IMR-90 (cell line): ENCODE measurements at regions not wholly inside any gene's neighbourhood (a gene's known extent, or its start where the extent isn't known, plus 50 kb on each side); places are given as distances from the start of the nearest gene placed in this dataset.

Experiments used
- ATAC-seq: fragments of 200-7000 bp; cut with Tn5 transposase; 2 replicates; pipeline ENCODE4 v1.9.1; 2020; ENCODE audit warnings: low read depth, mild to moderate bottlenecking, moderate library complexity
- BruUV-seq: library from RNA; stranded (reverse); fragments of 400-500 nt; replicated peaks from 2 replicates; lab custom pipeline; 2021; lab: Mats Ljungman, UMichigan
- CTCF ChIA-PET: fragments of 300-600 bp; formaldehyde crosslinking; extraction: SDS; loops from one replicate; lab custom pipeline; 2021; ENCODE audit warnings: antibody characterized with exemption; lab: Yijun Ruan, JAX
- POLR2A ChIA-PET: fragments of 300-600 bp; sonication (Branson Sonifier 250); formaldehyde crosslinking; loops from one replicate; lab custom pipeline; 2022; ENCODE audit warnings: antibody characterized with exemption; ENCODE audit not compliant: unreplicated experiment; lab: Charles Lee
- DNase-seq: peaks from one replicate; pipeline ENCODE4 v3.0.0; 2013
- H2AFZ ChIP-seq: replicated peaks from 2 replicates; pipeline ENCODE3; 2013; ENCODE audit warnings: low read length, mild to moderate bottlenecking; ENCODE audit not compliant: poor library complexity
- H2AK5ac ChIP-seq: 2 replicates; pipeline ENCODE4 v1.6.1; 2013; ENCODE audit warnings: low read depth, low read length, inconsistent platforms
- H2AK9ac ChIP-seq: replicated peaks from 2 replicates; pipeline ENCODE3; 2013; ENCODE audit warnings: mild to moderate bottlenecking, low read depth, low read length, moderate library complexity; ENCODE audit not compliant: poor library complexity
- H2BK120ac ChIP-seq: 2 replicates; pipeline ENCODE4 v1.6.1; 2013; ENCODE audit warnings: low read depth, low read length, inconsistent platforms
- H2BK15ac ChIP-seq: 3 replicates; pipeline ENCODE4 v1.6.1; 2013; ENCODE audit warnings: low read depth, low read length, inconsistent platforms
- H2BK20ac ChIP-seq: 2 replicates; pipeline ENCODE4 v1.6.1; 2013; ENCODE audit warnings: low read depth, mild to moderate bottlenecking, inconsistent platforms, low read length, moderate library complexity
- H2BK5ac ChIP-seq: 2 replicates; pipeline ENCODE4 v1.6.1; 2013; ENCODE audit warnings: mild to moderate bottlenecking, low read depth, low read length, inconsistent platforms; ENCODE audit not compliant: poor library complexity, severe bottlenecking
- H3K14ac ChIP-seq: replicated peaks from 2 replicates; pipeline ENCODE4 v1.6.1; 2013; ENCODE audit warnings: low read depth, low read length, inconsistent platforms
- H3K18ac ChIP-seq: 2 replicates; pipeline ENCODE4 v1.6.1; 2013; ENCODE audit warnings: low read depth, low read length, control low read depth
- H3K23ac ChIP-seq: 2 replicates; pipeline ENCODE4 v1.6.1; 2013; ENCODE audit warnings: low read depth, low read length, inconsistent platforms
- H3K27ac ChIP-seq: 2 replicates; pipeline ENCODE4 v1.5.1; 2013; ENCODE audit warnings: mild to moderate bottlenecking, control low read depth, low read length; ENCODE audit not compliant: insufficient read depth
- H3K27me3 ChIP-seq: 2 replicates; pipeline ENCODE4 v1.6.1; 2013; ENCODE audit warnings: low read length; ENCODE audit not compliant: control insufficient read depth, insufficient read depth
- H3K36me3 ChIP-seq: 2 replicates; pipeline ENCODE4 v1.6.1; 2013; ENCODE audit warnings: low read length, mixed read lengths; ENCODE audit not compliant: control insufficient read depth, insufficient read depth
- H3K4ac ChIP-seq: 2 replicates; pipeline ENCODE4 v1.6.1; 2013; ENCODE audit warnings: low read depth, low read length, inconsistent platforms
- H3K4me1 ChIP-seq: 2 replicates; pipeline ENCODE4 v1.6.1; 2013; ENCODE audit warnings: low read length, mixed read lengths; ENCODE audit not compliant: control insufficient read depth, insufficient read depth
- H3K4me2 ChIP-seq: 2 replicates; pipeline ENCODE4 v1.6.1; 2013; ENCODE audit warnings: low read depth, mild to moderate bottlenecking, control low read depth, low read length, moderate library complexity
- H3K4me3 ChIP-seq: 2 replicates; pipeline ENCODE4 v1.5.1; 2013; ENCODE audit warnings: low read depth, mild to moderate bottlenecking, control low read depth, low read length, moderate library complexity; ENCODE audit not compliant: insufficient read depth
- H3K56ac ChIP-seq: 2 replicates; pipeline ENCODE4 v1.6.1; 2013; ENCODE audit warnings: low read length, inconsistent platforms; ENCODE audit not compliant: insufficient read depth; ENCODE audit errors: extremely low read depth
- H3K79me1 ChIP-seq, 2 experiments: 2 replicates each; pipeline ENCODE4 v1.6.1; 2013; ENCODE audit warnings: low read length in 2 of 2, inconsistent platforms in 1 of 2, low read depth in 1 of 2
- H3K9ac ChIP-seq: 2 replicates; pipeline ENCODE4 v1.6.1; 2013; ENCODE audit warnings: low read depth, low read length, control low read depth
- H3K9me1 ChIP-seq: 2 replicates; pipeline ENCODE4 v1.6.1; 2013; ENCODE audit warnings: low read length, inconsistent platforms; ENCODE audit not compliant: insufficient read depth
- H3K9me3 ChIP-seq: 2 replicates; pipeline ENCODE4 v1.6.1; 2013; ENCODE audit warnings: low read length; ENCODE audit not compliant: control insufficient read depth, insufficient read depth
- H4K20me1 ChIP-seq: 2 replicates; pipeline ENCODE4 v1.6.1; 2013; ENCODE audit warnings: low read length, inconsistent platforms; ENCODE audit not compliant: insufficient read depth
- H4K5ac ChIP-seq: 2 replicates; pipeline ENCODE4 v1.6.1; 2013; ENCODE audit warnings: mild to moderate bottlenecking, low read depth, low read length, control low read depth
- H4K8ac ChIP-seq, 2 experiments: 2 replicates each; pipeline ENCODE4 v1.6.1; 2013; ENCODE audit warnings: low read depth in 2 of 2, low read length in 2 of 2, control low read depth in 1 of 2, inconsistent platforms in 1 of 2
- H4K91ac ChIP-seq: 2 replicates; pipeline ENCODE4 v1.6.1; 2013; ENCODE audit warnings: low read depth, low read length, inconsistent platforms; ENCODE audit not compliant: insufficient read depth
- BHLHE40 ChIP-seq: fragments of 150-350 bp; IDR thresholded peaks from 2 replicates; pipeline ENCODE4 v1.6.1; 2016; ENCODE audit warnings: mild to moderate bottlenecking, low read depth, low read length
- CHD1 ChIP-seq: IDR thresholded peaks from 2 replicates; pipeline ENCODE4 v1.6.1; 2012; ENCODE audit warnings: low read depth, low read length, improper control_type of control experiment
- MAFK ChIP-seq: IDR thresholded peaks from 2 replicates; pipeline ENCODE4 v1.6.1; 2012; ENCODE audit warnings: low read depth, low read length, improper control_type of control experiment
- MAZ ChIP-seq: IDR thresholded peaks from 2 replicates; pipeline ENCODE4 v1.6.1; 2012; ENCODE audit warnings: low read depth, mild to moderate bottlenecking, low read length, improper control_type of control experiment, moderate library complexity, borderline replicate concordance
- MXI1 ChIP-seq: IDR thresholded peaks from 2 replicates; pipeline ENCODE4 v1.6.1; 2012; ENCODE audit warnings: low read depth, mild to moderate bottlenecking, low read length, moderate library complexity, borderline replicate concordance
- NFE2L2 ChIP-seq: fragments of 150-350 bp; IDR thresholded peaks from 2 replicates; pipeline ENCODE4 v1.6.1; 2016; ENCODE audit warnings: low read depth, mild to moderate bottlenecking, low read length
- RAD21 ChIP-seq: IDR thresholded peaks from 2 replicates; pipeline ENCODE4 v1.6.1; 2012; ENCODE audit warnings: low read length, improper control_type of control experiment
- WGBS, 2 experiments: methylation state at CpG; one replicate each; pipeline versions ENCODE4 v1.1.5 to v1.1.7; 2013; ENCODE audit warnings: missing lambda C conversion rate in 2 of 2; ENCODE audit not compliant: insufficient read length in 1 of 2; ENCODE audit errors: extremely low coverage in 2 of 2; 5-methylcytosine and 5-hydroxymethylcytosine counted together
- dilution Hi-C: fragments of 300-500 bp; cut with HindIII; formaldehyde crosslinking; loops from one replicate; pipeline ENCODE4 v1.14.3; 2018; ENCODE audit warnings: low sequenced_read_pairs; ENCODE audit not compliant: unreplicated experiment
- in situ Hi-C: fragments of 300-500 bp; cut with MboI; formaldehyde crosslinking; loops from 3 replicates; pipeline ENCODE4 v1.14.3; 2019; ENCODE audit warnings: low sequenced_read_pairs, inconsistent platforms, mixed read lengths
- intact Hi-C: fragments of 100-400 bp; cut with micrococcal nuclease; formaldehyde crosslinking; loops from 2 replicates; pipeline ENCODE4 v1.10.0; 2022
- TF ChIP-seq, protein P1 (sequence below): conservative IDR thresholded peaks from 2 replicates; pipeline ENCODE4 v1.5.1; 2012; ENCODE audit warnings: mild to moderate bottlenecking, low read depth, low read length, improper control_type of control experiment
- TF ChIP-seq, protein P2 (sequence below): fragments of 150-350 bp; IDR thresholded peaks from 2 replicates; pipeline ENCODE4 v1.6.1; 2017; ENCODE audit warnings: mild to moderate bottlenecking, antibody characterized with exemption, low read length, low read depth

DNA sequence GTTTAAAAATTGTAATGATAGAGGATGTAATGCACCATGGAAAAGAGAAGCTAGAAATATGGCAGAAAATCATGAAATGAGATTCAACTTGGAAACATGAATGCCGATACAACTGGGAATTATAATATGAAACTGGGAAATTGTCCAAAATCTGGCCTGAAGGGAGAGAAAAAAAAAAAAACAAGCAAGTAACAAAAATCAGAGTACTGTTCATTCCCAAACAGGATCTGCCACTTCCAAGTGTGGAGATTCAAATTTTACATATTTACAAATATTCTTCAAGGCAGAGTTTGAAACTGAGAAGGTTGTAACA lies 56.6 kb upstream of the MOCS2 start:
- Histone ChIP-seq H4K5ac (no peak overlapping the region), H3K27ac (no peak overlapping the region), H3K14ac (no peak overlapping the region), H2BK120ac (no peak overlapping the region), H3K23ac (no peak overlapping the region), H3K79me1 (no peaks in the 10 kb centered on the region), H3K9me3 (no peaks in the 10 kb centered on the region), H3K9ac (no peak overlapping the region), H3K4ac (no peak overlapping the region), H2AFZ (no peak overlapping the region), H3K36me3 (no peaks in the 10 kb centered on the region), H4K8ac (no peak overlapping the region), H2BK5ac (no peak overlapping the region), H4K91ac (no peak overlapping the region), H3K56ac (no peak overlapping the region), H3K4me1 (peaks cover 4% of the 10 kb centered on the region), H2AK9ac (no peak overlapping the region), H2AK5ac (no peak overlapping the region), H4K20me1 (no peaks in the 10 kb centered on the region), H3K27me3 (no peaks in the 10 kb centered on the region), H2BK15ac (no peak overlapping the region), H3K9me1 (no peaks in the 10 kb centered on the region), H2BK20ac (no peak overlapping the region), H3K4me2 (no peak overlapping the region), H3K18ac (no peak overlapping the region), H3K4me3 (no peak overlapping the region)
- dilution Hi-C loops: no loop called here
- in situ Hi-C loops: loop anchor here (5.0 to 10.0 kb wide), 2 partner anchors 309 to 1066 kb away; no protein-coding TSS in a partner anchor
- WGBS, 2 experiments: no CpG with 5 or more reads among the region's 1 CpG
- ChIA-PET CTCF (interaction anchor here (0.6 to 0.9 kb wide), 2 partner anchors 751 to 1063 kb away, joined by 3 read pairs; no protein-coding TSS in a partner anchor), POLR2A (no interaction called here)
- no peak for DNase-seq
- TF ChIP-seq, protein P1, sequence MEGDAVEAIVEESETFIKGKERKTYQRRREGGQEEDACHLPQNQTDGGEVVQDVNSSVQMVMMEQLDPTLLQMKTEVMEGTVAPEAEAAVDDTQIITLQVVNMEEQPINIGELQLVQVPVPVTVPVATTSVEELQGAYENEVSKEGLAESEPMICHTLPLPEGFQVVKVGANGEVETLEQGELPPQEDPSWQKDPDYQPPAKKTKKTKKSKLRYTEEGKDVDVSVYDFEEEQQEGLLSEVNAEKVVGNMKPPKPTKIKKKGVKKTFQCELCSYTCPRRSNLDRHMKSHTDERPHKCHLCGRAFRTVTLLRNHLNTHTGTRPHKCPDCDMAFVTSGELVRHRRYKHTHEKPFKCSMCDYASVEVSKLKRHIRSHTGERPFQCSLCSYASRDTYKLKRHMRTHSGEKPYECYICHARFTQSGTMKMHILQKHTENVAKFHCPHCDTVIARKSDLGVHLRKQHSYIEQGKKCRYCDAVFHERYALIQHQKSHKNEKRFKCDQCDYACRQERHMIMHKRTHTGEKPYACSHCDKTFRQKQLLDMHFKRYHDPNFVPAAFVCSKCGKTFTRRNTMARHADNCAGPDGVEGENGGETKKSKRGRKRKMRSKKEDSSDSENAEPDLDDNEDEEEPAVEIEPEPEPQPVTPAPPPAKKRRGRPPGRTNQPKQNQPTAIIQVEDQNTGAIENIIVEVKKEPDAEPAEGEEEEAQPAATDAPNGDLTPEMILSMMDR: no peak
- TF ChIP-seq BHLHE40 (no peak), MXI1 (no peak), CHD1 (no peak), NFE2L2 (no peak), RAD21 (no peak), MAFK (no peak), MAZ (no peak)
- TF ChIP-seq, protein P2, sequence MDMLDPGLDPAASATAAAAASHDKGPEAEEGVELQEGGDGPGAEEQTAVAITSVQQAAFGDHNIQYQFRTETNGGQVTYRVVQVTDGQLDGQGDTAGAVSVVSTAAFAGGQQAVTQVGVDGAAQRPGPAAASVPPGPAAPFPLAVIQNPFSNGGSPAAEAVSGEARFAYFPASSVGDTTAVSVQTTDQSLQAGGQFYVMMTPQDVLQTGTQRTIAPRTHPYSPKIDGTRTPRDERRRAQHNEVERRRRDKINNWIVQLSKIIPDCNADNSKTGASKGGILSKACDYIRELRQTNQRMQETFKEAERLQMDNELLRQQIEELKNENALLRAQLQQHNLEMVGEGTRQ: no peak
- intact Hi-C loops: no loop called here
- no TSS peak for BruUV-seq
- ATAC-seq: no peak
